Breast epithelium (tissue), 4 donors: ENCODE measurements at regions not wholly inside any gene's neighbourhood (a gene's known extent, or its start where the extent isn't known, plus 50 kb on each side); places are given as distances from the start of the nearest gene placed in this dataset.

Source experiments
- DNase-seq, 2 donors: peaks; one replicate each; pipeline ENCODE4 v3.0.0-alpha.2; 2019; ENCODE audit warnings: low spot score in 2 of 2
- H3K27ac ChIP-seq, 2 donors: fragments of 200-600 bp; sonication (generic) in 1 of 2; one replicate each; pipeline ENCODE4 v1.5.1; 2016 to 2019; ENCODE audit warnings: mild to moderate bottlenecking in 1 of 2
- H3K27me3 ChIP-seq, 2 donors: fragments of 200-600 bp; sonication (generic) in 1 of 2; one replicate each; pipeline versions ENCODE4 v1.5.1 to v1.6.0; 2017 to 2019; ENCODE audit warnings: control low read depth in 1 of 2, mild to moderate bottlenecking in 1 of 2
- H3K36me3 ChIP-seq: fragments of 200-600 bp; one replicate; pipeline ENCODE4 v1.5.1; 2019
- H3K4me1 ChIP-seq, 2 donors: fragments of 200-600 bp; sonication (generic); one replicate each; pipeline ENCODE4 v1.5.1; 2016 to 2019; ENCODE audit warnings: control low read depth in 1 of 2
- H3K4me3 ChIP-seq, 3 donors: fragments of 200-600 bp; sonication (generic); 1 replicate in 2 of 3; 2 replicates in 1 of 3; pipeline ENCODE4 v1.5.1; 2016 to 2019; ENCODE audit warnings: mild to moderate bottlenecking in 3 of 3, moderate library complexity in 2 of 3
- H3K9me3 ChIP-seq, 2 donors: fragments of 200-600 bp; sonication (generic) in 1 of 2; one replicate each; pipeline ENCODE4 v1.5.1; 2016 to 2019; ENCODE audit warnings: control low read depth in 1 of 2
- CTCF ChIP-seq, 3 donors: fragments of 450-650 bp; IDR thresholded peaks; one replicate each; pipeline ENCODE4 v1.5.1; 2016 to 2017; ENCODE audit warnings: antibody characterized with exemption in 3 of 3, mild to moderate bottlenecking in 3 of 3, moderate library complexity in 3 of 3
- POLR2A ChIP-seq: fragments of 450-650 bp; IDR thresholded peaks from one replicate; pipeline ENCODE4 v1.6.1; 2016; ENCODE audit warnings: antibody characterized with exemption, mild to moderate bottlenecking, moderate library complexity
- POLR2AphosphoS5 ChIP-seq, 3 donors: sonication (generic); formaldehyde crosslinking; IDR thresholded peaks; one replicate each; pipeline ENCODE4 v1.6.1; 2017; ENCODE audit warnings: antibody characterized with exemption in 3 of 3
- intact Hi-C: fragments of 100-400 bp; cut with DNase I; formaldehyde crosslinking; loops from one replicate; pipeline ENCODE4 v1.15.1; 2023; ENCODE audit warnings: low total_unique reads

GRCh38 chr12:113673458-113674238, 202.0 kb upstream of the LHX5 start:
- no peaks in the 10 kb centered on the region for H3K4me1 ChIP-seq
- no peak overlapping the region for H3K4me3 ChIP-seq
- DNase-seq, result no peak
- no peaks in the 10 kb centered on the region for H3K36me3 ChIP-seq
- H3K9me3 ChIP-seq, result no peaks in the 10 kb centered on the region
- TF ChIP-seq POLR2A, result no peak
- H3K27ac ChIP-seq, result no peak overlapping the region
- intact Hi-C loops, result no loop called here
- peaks cover 3 to 60% of the 10 kb centered on the region in 2 donors for H3K27me3 ChIP-seq

GRCh38 chr12:113670742-113671141, 199.1 kb upstream of the LHX5 start:
- DNase-seq, result no peak
- Histone ChIP-seq H3K27me3 (peaks cover 3 to 71% of the 10 kb centered on the region in 2 donors), H3K4me3 (no peak overlapping the region), H3K27ac (no peak overlapping the region), H3K4me1 (no peaks in the 10 kb centered on the region), H3K9me3 (no peaks in the 10 kb centered on the region), H3K36me3 (no peaks in the 10 kb centered on the region)
- intact Hi-C loops, result no loop called here
- TF ChIP-seq POLR2AphosphoS5 (IDR thresholded peaks at IDR 0.05) (no peak), POLR2A (no peak), CTCF (IDR thresholded peaks at IDR 0.05) (no peak)

- intact Hi-C loops, result no loop called here
- Histone ChIP-seq H3K27me3 (peaks cover 0 to 58% of the 10 kb centered on the region in 2 donors), H3K4me3 (no peak overlapping the region), H3K9me3 (no peaks in the 10 kb centered on the region), H3K4me1 (no peaks in the 10 kb centered on the region), H3K36me3 (no peaks in the 10 kb centered on the region), H3K27ac (no peak overlapping the region)
- no peak for TF ChIP-seq POLR2AphosphoS5 (IDR thresholded peaks at IDR 0.05)
- no peak for TF ChIP-seq CTCF (IDR thresholded peaks at IDR 0.05)
- TF ChIP-seq POLR2A, result no peak
- DNase-seq, result no peak
Measured at GRCh38 chr12:113667676-113668356, 196.1 kb upstream of the LHX5 start.

GRCh38 chr12:113667095-113667494, 195.4 kb upstream of the LHX5 start:
- Histone ChIP-seq H3K27me3 (peaks cover 0 to 61% of the 10 kb centered on the region in 2 donors), H3K36me3 (no peaks in the 10 kb centered on the region), H3K4me1 (no peaks in the 10 kb centered on the region), H3K27ac (no peak overlapping the region), H3K4me3 (no peak overlapping the region), H3K9me3 (no peaks in the 10 kb centered on the region)
- intact Hi-C loops, result no loop called here
- no peak for DNase-seq
- TF ChIP-seq POLR2AphosphoS5 (IDR thresholded peaks at IDR 0.05) (no peak), CTCF (IDR thresholded peaks at IDR 0.05) (no peak), POLR2A (no peak)

- no peak overlapping the region for H3K27ac ChIP-seq
- no peak for TF ChIP-seq CTCF (IDR thresholded peaks at IDR 0.05)
- no peak for TF ChIP-seq POLR2A
- TF ChIP-seq POLR2AphosphoS5 (IDR thresholded peaks at IDR 0.05), result no peak
- intact Hi-C loops, result no loop called here
- peaks cover 0 to 59% of the 10 kb centered on the region in 2 donors for H3K27me3 ChIP-seq
- H3K4me3 ChIP-seq, result no peak overlapping the region
- no peaks in the 10 kb centered on the region for H3K36me3 ChIP-seq
- no peaks in the 10 kb centered on the region for H3K9me3 ChIP-seq
- H3K4me1 ChIP-seq, result no peaks in the 10 kb centered on the region
- no peak for DNase-seq
Measured at GRCh38 chr12:113666223-113666622, 194.6 kb upstream of the LHX5 start.
